Fibroblast of lung (primary cell): ENCODE measurements at regions not wholly inside any gene's neighbourhood (a gene's known extent, or its start where the extent isn't known, plus 50 kb on each side); places are given as distances from the start of the nearest gene placed in this dataset.
"Not testable (repeated sequence)": the region's sequence is repeated elsewhere in the genome, so short reads cannot be mapped to it uniquely, and the experiment has no call there.

Experiments
- EZH2 ChIP-seq: IDR thresholded peaks from 2 replicates; pipeline ENCODE4 v1.5.1; 2012; ENCODE audit warnings: low read length, control low read depth, mild to moderate bottlenecking; ENCODE audit errors: missing control alignments
- TF ChIP-seq, protein P1 (sequence below), 2 donors: IDR thresholded peaks in 1 of 2; conservative IDR thresholded peaks in 1 of 2; 1 replicate in 1 of 2; 2 replicates in 1 of 2; pipeline ENCODE4 v1.5.1; 2011 to 2012; ENCODE audit warnings: low read length in 2 of 2, control low read depth in 1 of 2, inconsistent platforms in 1 of 2, low read depth in 1 of 2, mild to moderate bottlenecking in 1 of 2

DNA sequence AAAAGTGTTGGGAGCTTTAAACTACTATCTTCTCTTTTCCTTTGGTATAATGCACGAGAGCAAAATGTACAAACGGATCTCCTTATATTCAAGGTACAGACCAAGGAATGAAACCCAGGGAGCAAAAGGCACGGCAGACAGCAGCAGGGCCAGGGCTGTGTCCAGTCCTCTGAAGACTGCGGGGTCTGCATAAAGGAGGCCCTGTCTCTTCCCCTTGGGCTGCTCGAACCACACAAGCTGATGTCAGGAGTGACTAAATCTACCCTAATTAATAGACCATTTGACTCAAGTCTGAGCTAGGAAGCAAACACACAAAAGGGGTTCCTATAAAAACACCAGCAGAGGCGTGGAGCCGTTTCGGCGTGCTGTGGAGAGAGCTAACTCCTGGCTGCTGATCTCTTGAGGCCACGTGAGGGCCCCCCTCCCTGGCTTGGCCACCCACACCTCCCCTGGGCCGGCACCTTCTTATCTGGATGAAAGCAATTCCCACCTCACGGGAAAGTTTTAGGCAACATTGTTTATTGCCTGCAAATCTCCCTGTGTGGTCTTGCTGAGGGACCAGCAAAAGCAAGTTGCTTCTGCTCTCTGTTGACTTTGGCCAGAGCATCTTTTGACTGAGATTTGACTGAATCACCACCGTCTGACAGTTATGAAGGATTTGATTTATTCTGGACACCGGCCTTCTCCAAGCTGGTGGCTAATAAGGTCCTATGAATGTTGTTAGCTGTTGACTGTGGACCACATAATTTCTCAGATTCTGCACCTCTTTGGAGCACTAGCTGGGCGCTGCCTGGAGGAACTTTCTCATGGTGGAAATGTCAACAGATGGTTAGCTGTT, 183.5 kb downstream of the LMLN start:
- TF ChIP-seq, protein P1, sequence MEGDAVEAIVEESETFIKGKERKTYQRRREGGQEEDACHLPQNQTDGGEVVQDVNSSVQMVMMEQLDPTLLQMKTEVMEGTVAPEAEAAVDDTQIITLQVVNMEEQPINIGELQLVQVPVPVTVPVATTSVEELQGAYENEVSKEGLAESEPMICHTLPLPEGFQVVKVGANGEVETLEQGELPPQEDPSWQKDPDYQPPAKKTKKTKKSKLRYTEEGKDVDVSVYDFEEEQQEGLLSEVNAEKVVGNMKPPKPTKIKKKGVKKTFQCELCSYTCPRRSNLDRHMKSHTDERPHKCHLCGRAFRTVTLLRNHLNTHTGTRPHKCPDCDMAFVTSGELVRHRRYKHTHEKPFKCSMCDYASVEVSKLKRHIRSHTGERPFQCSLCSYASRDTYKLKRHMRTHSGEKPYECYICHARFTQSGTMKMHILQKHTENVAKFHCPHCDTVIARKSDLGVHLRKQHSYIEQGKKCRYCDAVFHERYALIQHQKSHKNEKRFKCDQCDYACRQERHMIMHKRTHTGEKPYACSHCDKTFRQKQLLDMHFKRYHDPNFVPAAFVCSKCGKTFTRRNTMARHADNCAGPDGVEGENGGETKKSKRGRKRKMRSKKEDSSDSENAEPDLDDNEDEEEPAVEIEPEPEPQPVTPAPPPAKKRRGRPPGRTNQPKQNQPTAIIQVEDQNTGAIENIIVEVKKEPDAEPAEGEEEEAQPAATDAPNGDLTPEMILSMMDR (conservative IDR thresholded peaks at IDR 0.05 in 1 of 2, IDR thresholded peaks at IDR 0.05 in 1 of 2; ENCODE audit: low read depth in 1 of 2, low read length in 2 of 2) = not testable (repeated sequence)
- not testable (repeated sequence) for TF ChIP-seq EZH2
